Left kidney (tissue), 1 donor: ENCODE measurements at regions not wholly inside any gene's neighbourhood (a gene's known extent, or its start where the extent isn't known, plus 50 kb on each side); places are given as distances from the start of the nearest gene placed in this dataset.

ENCODE experiments used
- DNase-seq: peaks from one replicate; pipeline ENCODE4 v3.0.0-alpha.2; 2013

DNA sequence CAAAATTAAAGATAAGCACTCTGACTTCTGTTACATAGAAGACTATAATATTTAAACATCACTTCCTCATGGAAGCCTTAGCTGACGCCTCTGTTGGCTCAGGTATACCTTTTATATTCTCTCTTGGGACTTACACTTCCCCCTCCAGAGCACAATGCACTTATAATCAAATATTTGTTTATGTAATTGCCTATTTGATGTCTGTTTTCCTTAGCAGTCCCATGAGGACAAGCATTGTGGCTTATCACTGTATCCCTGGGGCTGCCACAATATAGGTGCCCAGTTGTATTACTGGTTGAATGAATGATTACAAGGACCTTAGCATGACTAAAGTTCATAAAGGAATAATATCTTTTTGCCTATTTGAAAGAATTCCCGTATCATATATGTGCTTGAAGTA, 186.7 kb upstream of the VGLL2 start:
- DNase-seq, result no peak

DNA sequence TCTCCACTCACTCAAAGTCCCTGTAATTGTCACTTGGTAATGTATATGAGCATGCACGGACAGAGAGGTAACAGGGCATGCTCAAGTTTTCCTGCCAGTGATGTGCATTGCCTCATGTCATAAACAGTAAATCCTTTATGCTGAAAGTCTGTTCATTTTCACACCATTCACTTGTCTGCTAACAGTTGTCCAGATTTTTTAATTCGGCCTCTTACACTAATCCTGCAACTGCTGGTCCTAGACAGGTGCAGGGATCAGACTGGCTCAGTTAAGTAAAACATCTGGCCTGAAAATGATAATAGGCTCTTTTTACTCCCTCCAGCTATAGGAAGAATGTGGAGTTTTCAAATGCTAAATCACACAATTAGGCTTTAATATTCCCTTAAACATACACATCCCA, 185.4 kb upstream of the VGLL2 start:
- DNase-seq, result no peak

DNA sequence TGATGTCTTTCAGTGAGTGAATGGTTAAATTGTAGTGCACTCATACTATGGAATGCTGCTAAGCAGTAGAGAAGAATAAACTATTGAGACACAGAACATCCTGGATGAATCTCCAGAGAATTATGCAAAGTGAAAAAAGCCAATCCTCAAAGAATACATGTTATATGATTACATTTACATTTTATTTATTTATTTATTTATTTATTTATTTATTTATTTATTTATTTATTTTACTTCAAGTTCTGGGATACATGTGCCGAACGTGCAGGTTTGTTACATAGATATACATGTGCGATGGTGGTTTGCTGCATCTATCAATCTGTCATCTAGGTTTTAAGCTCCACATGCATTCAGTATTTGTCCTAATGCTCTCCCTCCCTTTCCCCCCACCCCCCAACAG, 175.8 kb upstream of the VGLL2 start:
- DNase-seq, result no peak

DNA sequence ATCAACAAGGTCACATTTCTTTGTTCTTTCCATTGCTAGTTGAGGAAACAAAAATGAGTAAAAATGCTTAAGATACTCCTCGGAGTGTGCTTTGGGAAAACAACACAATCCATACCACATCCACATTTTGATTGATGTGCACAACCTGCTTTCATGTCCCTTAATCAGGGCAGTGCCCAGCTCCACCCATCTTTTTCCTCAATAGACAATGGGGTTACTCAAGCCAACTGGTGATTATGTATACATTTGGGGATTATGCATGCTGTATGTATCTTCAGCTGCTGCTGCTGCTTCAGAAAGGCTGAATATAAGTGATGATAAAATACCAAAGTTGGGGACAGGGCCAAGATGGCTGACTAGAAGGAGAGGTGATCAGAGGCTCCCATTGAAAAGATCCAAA, 155.2 kb upstream of the VGLL2 start:
- no peak for DNase-seq

GRCh38 chr6:117110737-117111136, 154.6 kb upstream of the VGLL2 start:
- DNase-seq, result no peak

GRCh38 chr6:117117652-117118051, 147.7 kb upstream of the VGLL2 start:
- no peak for DNase-seq

DNA sequence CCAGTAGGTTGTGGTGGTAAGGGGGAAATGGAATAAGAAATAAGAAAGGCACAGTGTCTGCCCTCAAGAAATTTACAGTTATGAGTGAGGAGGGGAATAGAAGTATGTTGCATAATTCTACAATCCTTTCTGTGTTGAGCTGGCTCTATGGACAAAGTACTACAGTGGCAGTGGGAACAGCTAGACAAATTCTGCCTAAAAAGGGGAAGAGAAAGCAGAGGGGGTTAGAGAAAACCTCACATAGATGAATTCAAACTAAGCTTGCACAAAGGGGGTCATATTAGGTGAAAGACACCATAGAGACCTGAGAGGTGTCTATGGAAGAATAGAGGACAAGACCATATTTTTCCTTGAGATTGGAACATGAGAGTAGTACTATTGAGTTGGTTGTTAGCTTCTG, 146.9 kb upstream of the VGLL2 start:
- no peak for DNase-seq

DNA sequence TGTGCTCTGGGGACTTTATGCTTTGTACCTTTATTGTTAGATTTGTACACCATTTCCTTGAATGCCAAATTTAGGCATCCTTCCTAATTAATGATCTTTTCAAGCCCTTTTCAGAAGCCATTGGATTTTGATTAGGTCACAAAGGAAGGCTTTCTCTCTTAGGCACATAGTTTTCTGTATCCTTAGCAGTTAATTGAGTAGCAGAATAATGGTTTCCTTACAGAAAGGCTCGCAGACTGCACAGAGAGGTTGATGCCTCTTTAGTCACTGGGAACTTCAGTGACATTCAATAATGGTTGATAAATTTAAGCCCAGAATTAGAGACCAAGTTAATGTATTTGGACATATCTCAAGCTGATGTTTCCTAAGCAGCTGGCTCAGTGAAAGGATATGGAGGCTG, 139.1 kb upstream of the VGLL2 start:
- DNase-seq, result no peak

GRCh38 chr6:117128052-117128451, 137.3 kb upstream of the VGLL2 start:
- DNase-seq, result no peak

DNA sequence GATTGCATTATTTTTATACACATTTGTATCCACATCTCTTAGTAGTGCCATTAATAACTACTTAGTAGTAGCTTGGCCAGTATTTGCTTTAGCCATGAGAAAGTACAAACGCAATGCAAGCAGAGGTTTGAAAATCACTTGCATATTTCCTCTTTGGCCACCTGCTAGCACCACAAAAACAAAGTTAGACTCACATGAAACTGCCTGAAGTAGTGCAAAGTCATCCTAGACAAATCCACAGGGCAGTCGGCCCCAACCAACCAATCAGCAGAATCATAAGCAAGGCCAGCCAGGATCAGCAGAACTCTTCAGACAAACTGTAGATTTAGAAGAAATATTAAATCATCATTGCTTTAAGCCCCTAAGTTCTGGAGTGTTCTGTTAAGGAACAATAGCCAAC, 135.2 kb upstream of the VGLL2 start:
- DNase-seq, result no peak

DNA sequence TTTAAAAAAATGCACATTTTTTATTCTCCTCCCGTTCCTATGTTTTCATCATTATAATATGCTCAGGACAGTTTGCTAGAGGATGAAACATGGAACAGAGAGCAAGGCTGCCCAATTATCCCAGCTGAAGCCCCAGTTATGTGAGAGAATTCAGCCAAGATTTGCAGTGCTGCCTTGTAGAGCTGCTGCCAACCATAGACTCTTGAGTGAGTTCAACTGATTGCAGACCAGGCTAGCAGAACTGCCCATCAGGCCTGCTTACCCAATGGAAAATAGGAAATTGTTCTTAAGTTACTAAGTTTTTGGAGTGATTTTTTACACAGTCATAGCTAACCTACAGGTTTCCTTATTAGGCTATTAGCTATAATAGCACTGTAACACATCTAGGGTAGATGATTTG, 128.7 kb upstream of the VGLL2 start:
- no peak for DNase-seq

DNA sequence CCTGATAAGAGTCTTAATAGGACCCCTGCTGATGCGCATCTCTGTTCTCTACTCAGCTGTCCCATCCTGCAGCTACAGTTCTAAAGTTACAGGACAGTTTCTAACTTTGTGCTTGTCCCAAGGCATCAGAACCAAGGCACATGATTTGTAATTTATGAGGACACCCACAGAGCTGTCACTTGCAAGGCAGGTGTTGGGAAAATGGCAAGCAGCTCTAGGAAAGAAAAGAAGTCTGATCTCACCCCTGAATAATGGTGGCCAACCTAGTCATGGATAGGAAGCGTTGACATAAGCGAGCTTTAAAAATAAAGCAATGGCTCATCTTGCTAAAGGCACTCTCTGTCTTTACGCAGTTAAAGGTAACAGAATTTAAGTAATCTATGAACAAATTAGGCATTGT, 127.6 kb upstream of the VGLL2 start:
- DNase-seq, result no peak

- DNase-seq, result no peak
These were observed 126.9 kb upstream of the VGLL2 start for GRCh38 chr6:117138425-117138824.

GRCh38 chr6:117138920-117139319, 126.4 kb upstream of the VGLL2 start:
- DNase-seq, result no peak

DNA sequence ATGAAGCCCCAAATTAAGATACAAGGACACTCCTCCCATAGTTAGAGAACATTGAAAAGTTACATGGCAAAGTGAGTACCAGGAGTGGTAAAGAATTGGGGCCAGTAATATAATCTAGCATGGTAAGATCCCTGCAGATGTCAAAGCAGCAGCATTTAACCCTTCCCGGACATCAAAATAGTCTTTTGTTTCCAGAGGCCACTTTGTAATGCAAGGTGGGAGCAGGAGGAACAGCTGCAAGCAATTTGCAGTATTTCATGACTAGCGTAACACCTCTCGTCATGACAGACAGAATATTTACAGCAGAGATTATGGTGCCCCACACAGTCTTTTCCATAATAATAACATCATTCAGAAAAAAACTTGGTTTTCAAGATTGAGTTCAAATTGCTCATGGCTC, 123.2 kb upstream of the VGLL2 start:
- DNase-seq, result no peak

DNA sequence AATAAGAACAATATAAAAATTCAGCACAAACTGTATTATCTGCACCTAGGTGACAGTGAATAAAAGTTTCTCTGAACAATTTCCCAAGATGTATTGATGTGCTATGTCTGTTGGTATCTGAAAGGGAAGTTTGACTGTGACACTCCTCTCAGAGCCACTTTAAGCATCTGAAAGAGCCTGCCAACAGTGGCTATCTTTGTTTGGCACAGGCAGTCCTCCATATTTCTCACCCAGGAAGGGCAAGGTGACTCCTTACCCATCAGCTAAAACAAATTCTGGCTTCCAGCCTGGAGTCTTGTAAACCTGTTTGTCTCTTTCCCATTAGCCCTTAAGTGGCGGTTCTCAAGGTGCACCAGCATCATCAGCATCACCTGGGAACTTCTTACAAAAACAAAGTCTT, 122.4 kb upstream of the VGLL2 start:
- DNase-seq, result no peak

GRCh38 chr6:117143647-117144046, 121.7 kb upstream of the VGLL2 start:
- DNase-seq, result no peak

- DNase-seq, result no peak
These were observed 119.4 kb upstream of the VGLL2 start for GRCh38 chr6:117145940-117146339.

DNA sequence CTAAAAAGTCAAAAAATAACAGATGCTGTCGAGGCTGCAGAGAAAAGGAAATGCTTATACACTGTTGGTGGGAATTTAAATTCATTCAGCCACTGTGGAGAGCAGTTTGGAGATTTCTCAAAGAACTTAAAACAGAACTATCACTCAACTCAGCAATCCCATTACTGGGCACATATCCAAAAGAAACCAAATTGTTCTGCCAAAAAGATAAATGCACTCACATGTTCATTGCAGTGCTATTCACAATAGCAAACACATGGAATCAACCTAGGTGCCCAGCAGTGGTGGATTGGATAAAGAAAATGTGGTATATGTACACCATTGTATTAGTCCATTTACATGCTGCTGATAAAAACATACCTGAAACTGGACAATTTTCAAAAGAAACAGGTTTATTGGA, 116.0 kb upstream of the VGLL2 start:
- no peak for DNase-seq

GRCh38 chr6:117156741-117157140, 108.6 kb upstream of the VGLL2 start:
- no peak for DNase-seq

- no peak for DNase-seq
These were observed 107.9 kb upstream of the VGLL2 start for GRCh38 chr6:117157448-117157847.

DNA sequence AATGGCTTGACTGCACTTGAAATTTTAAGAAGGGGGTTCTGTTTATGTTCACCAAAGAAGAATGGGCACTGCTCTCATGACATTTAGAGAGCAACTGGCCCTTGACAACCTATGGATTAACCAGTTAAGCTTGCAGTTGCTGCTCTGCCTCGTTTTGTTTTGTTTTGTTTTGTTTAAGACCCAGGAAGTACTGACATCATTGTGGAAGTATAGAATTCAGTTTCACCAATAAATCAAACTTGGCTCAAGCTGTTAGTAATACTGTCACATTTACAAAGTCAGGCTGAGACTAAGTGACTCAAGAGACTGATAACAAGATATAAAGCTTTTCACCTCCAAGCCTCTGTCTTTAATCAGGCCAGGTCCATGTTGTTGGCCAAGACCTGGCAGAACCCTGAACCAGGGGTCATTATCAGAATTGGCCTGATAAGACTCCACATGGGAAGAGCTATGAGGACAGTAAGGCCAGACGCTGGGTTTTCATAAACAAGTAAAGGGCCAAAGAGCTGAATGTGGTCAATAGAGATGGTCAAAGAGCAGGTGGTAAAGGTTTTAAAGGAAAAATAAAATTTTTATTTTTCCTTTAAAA, 99.4 kb upstream of the VGLL2 start:
- no peak for DNase-seq

DNA sequence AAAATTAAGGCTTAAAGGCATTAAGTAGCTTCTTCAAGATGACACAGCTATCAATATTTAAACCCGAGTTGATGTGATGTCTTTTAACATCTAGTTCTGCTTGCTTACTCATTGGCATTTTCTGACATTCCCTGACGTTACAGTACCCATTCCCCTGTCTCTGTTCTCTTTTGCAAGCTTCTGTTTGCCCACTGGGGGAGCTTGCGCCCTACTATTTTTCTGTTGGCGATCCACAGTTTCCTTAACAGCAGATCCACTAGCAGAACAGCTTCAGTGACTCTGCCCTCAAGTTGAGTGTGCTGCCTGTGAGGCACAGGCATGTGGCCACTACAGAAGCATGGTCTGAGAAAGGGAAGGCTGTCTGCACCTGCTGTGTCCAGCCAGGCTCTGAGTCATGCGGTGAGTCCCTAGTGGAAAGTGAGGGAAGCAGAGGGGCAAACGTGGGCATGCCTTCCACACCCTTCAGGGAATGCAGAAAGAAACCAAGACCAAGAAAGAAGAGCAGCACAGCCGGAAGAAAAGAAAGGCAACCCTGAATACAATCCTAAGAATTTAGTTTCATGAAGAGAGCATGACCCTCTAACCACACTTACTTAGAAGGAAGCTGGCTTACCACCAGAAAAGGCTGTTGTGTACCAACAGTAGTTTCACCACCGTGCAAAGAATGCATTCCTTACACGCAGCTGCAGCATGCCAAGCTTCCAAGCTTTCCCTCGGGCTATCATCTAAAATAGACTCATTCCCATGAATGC, 97.7 kb upstream of the VGLL2 start:
- peak; percentile 27 for DNase-seq

- no peak for DNase-seq
These were observed 96.9 kb upstream of the VGLL2 start for GRCh38 chr6:117168296-117169063.
